GM12892 (cell line): ENCODE measurements at regions not wholly inside any gene's neighbourhood (a gene's known extent, or its start where the extent isn't known, plus 50 kb on each side); places are given as distances from the start of the nearest gene placed in this dataset.

Source experiments
- POLR2A ChIP-seq: IDR thresholded peaks from 2 replicates; pipeline ENCODE4 v1.6.1; 2011; ENCODE audit warnings: low read depth, low read length, control low read depth
- TAF1 ChIP-seq: IDR thresholded peaks from 2 replicates; pipeline ENCODE4 v1.6.1; 2011; ENCODE audit warnings: low read depth, mild to moderate bottlenecking, control low read depth, low read length, borderline replicate concordance

DNA sequence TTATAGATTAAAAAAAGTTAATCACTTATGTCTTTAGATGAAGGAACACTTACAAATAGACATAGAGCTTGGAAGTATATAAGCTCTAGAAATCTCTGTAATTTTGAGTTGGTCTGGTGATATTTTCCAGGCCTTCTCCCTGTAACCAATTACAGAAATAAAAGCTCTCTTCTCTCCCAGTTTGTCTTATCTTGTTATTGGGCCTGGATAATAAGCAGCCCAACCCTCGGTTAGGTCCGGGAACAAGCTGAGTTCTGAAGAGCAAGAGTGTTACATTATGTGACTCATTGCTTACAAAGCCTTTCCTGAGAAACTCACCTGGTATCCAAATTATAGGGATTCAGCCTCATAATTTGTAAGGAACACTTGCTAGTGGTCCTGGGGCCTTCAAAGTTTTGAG, 1146.2 kb downstream of the CDH9 start:
- TF ChIP-seq POLR2A (no peak), TAF1 (no peak)
